Gastroesophageal sphincter (tissue), 3 donors: ENCODE measurements at regions not wholly inside any gene's neighbourhood (a gene's known extent, or its start where the extent isn't known, plus 50 kb on each side); places are given as distances from the start of the nearest gene placed in this dataset.

Experiments
- CTCF ChIP-seq, 4 experiments: fragments of 200-600 bp in 2 of 4; fragments of 450-650 bp in 2 of 4; sonication (generic) in 1 of 4; IDR thresholded peaks; one replicate each; pipeline ENCODE4 v1.5.1; 2017 to 2019; ENCODE audit warnings: antibody characterized with exemption in 4 of 4, mild to moderate bottlenecking in 2 of 4, moderate library complexity in 2 of 4
- POLR2A ChIP-seq, 2 donors: fragments of 450-650 bp; IDR thresholded peaks; one replicate each; pipeline ENCODE4 v1.6.1; 2017; ENCODE audit warnings: antibody characterized with exemption in 2 of 2, mild to moderate bottlenecking in 2 of 2, moderate library complexity in 1 of 2
- POLR2AphosphoS5 ChIP-seq: sonication (generic); formaldehyde crosslinking; IDR thresholded peaks from one replicate; pipeline ENCODE4 v1.6.1; 2017; ENCODE audit warnings: antibody characterized with exemption

DNA sequence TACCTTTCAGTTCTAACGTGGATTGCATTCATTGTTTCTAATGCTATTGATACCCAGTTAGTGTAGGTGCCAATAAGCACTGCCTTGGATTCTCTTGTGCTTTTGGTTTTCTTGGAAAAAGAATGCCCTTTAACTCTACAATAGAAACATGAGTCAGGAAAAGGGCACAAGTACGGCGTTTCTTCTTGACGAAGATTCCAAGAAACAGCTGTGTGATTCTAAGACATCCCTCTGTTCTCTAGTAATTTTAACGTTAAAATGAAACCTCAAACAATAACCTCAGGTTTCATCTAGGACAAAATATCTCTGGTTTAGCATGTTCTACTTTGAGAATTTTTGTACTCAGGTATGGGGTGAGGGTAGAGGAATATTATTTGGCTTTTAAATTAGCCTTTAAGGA is 540.5 kb upstream of the ATP11B start:
- TF ChIP-seq CTCF (IDR thresholded peaks at IDR 0.05) (no peak), POLR2A (IDR thresholded peaks at IDR 0.05) (no peak), POLR2AphosphoS5 (no peak)
